ENCODE measurements at regions not wholly inside any gene's neighbourhood (a gene's known extent, or its start where the extent isn't known, plus 50 kb on each side); places are given as distances from the start of the nearest gene placed in this dataset.

DNA sequence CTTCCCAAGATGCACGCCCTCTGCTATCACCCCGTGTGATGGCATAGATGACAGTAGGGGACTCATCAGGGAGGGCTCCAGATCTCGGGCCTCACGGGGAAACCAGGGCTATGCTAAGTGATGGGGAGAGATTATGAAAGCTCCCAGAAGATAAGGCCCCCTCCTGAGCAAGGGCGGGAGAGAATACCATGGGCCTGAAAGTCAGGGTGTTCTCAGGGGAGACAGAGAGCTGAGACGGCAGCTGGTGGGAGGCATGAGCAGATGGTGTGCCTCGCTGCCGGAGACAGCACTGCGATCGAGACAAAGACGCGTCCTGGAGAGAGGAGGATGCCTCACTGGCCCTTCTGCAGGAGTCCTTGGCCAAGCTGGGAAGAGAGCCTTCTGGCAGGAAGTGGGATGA is 106.5 kb upstream of the ADPGK start:
- TF ChIP-seq, protein P1, sequence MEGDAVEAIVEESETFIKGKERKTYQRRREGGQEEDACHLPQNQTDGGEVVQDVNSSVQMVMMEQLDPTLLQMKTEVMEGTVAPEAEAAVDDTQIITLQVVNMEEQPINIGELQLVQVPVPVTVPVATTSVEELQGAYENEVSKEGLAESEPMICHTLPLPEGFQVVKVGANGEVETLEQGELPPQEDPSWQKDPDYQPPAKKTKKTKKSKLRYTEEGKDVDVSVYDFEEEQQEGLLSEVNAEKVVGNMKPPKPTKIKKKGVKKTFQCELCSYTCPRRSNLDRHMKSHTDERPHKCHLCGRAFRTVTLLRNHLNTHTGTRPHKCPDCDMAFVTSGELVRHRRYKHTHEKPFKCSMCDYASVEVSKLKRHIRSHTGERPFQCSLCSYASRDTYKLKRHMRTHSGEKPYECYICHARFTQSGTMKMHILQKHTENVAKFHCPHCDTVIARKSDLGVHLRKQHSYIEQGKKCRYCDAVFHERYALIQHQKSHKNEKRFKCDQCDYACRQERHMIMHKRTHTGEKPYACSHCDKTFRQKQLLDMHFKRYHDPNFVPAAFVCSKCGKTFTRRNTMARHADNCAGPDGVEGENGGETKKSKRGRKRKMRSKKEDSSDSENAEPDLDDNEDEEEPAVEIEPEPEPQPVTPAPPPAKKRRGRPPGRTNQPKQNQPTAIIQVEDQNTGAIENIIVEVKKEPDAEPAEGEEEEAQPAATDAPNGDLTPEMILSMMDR (IDR thresholded peaks at IDR 0.05), result no peak
- TF ChIP-seq POLR2A (IDR thresholded peaks at IDR 0.05), result no peak

DNA sequence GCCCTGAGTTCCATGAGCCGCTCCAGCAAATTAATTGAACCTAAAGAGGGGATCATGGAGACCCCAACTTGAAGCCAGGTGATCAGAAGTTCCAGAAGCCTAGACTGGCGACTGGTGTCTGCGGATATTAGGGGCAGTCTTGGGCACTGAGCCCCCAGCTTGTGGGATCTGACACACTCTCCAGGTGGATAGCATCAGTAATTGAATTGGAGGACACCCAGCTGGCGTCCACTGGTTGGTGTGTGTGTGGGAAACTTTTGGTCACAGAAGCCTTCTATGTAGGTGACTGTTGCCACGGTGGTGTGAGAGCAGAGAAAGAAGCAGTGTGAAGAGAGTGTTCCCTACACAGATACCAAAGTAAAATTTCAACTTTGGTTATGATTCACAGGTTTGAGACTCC is 106.0 kb upstream of the ADPGK start:
- no peak for TF ChIP-seq POLR2A (IDR thresholded peaks at IDR 0.05)
- TF ChIP-seq, protein P1 (IDR thresholded peaks at IDR 0.05), result no peak
- intact Hi-C loops (cut with DNase I), result no loop called here

More for the DNA sequence above, 106.5 kb upstream of the ADPGK start:
- Histone ChIP-seq H3K36me3 (replicated peaks in 1 of 2) (no peaks in the 10 kb centered on the region), H3K4me1 (replicated peaks in 1 of 2) (no peaks in the 10 kb centered on the region), H3K27me3 (no peaks in the 10 kb centered on the region), H3K27ac (no peak overlapping the region), H3K4me3 (no peak overlapping the region), H3K9me3 (replicated peaks in 1 of 3) (no peaks in the 10 kb centered on the region)
- intact Hi-C loops (cut with DNase I), result no loop called here
- DNase-seq, result no peak
- whole genome bisulfite sequencing, 4 donors, result 59 to 64% (median 62%) methylated on average over 12 of the region's 12 CpGs

GRCh38 chr15:72888811-72889210 is 105.3 kb upstream of the ADPGK start:
- intact Hi-C loops (cut with DNase I), result no loop called here
- Histone ChIP-seq H3K36me3 (replicated peaks in 1 of 2) (no peaks in the 10 kb centered on the region), H3K4me1 (replicated peaks in 1 of 2) (no peaks in the 10 kb centered on the region), H3K4me3 (no peak overlapping the region), H3K9me3 (replicated peaks in 1 of 3) (no peaks in the 10 kb centered on the region), H3K27ac (no peak overlapping the region), H3K27me3 (no peaks in the 10 kb centered on the region)
- DNase-seq, result no peak
- no peak for TF ChIP-seq POLR2A (IDR thresholded peaks at IDR 0.05)
- TF ChIP-seq, protein P1 (IDR thresholded peaks at IDR 0.05), result no peak
- WGBS, 4 donors, result 84 to 87% (median 85%) methylated on average over 7 of the region's 7 CpGs

More for the DNA sequence above, 106.0 kb upstream of the ADPGK start:
- Histone ChIP-seq H3K4me1 (replicated peaks in 1 of 2) (no peaks in the 10 kb centered on the region), H3K27me3 (no peaks in the 10 kb centered on the region), H3K9me3 (replicated peaks in 1 of 3) (no peaks in the 10 kb centered on the region), H3K36me3 (replicated peaks in 1 of 2) (no peaks in the 10 kb centered on the region), H3K27ac (no peak overlapping the region), H3K4me3 (no peak overlapping the region)
- WGBS, 4 donors, result 70 to 84% (median 81%) methylated on average over 5 of the region's 5 CpGs
- no peak for DNase-seq

DNA sequence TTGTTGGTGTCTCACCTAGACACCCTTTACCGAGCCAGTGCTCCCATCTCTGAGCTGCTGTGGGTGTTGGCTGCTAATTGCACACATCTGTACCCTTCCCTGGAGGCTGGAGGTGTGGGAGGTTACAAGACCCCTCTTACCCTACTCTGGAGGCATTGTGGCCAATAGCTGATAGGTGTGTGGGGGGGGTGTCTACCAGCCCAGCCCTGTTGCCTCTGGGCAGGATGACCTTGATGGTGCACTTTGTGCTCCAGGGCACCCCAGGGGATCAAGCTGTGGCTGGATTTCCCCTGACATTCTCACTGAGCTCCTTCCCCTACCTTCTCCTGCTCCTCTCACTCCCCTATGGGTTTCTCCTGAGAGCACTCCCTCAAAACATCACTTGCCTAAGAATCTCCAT is 104.7 kb upstream of the ADPGK start:
- TF ChIP-seq, protein P1 (IDR thresholded peaks at IDR 0.05), result no peak
- WGBS, 4 donors, result 67 to 88% (median 73%) methylated on average over 1 of the region's 1 CpG
- H3K4me3 ChIP-seq, result no peak overlapping the region
- H3K27ac ChIP-seq, result no peak overlapping the region
- H3K9me3 ChIP-seq (replicated peaks in 1 of 3), result no peaks in the 10 kb centered on the region
- no peaks in the 10 kb centered on the region for H3K36me3 ChIP-seq (replicated peaks in 1 of 2)
- no peak for DNase-seq
- intact Hi-C loops (cut with DNase I), result no loop called here
- no peaks in the 10 kb centered on the region for H3K27me3 ChIP-seq
- no peaks in the 10 kb centered on the region for H3K4me1 ChIP-seq (replicated peaks in 1 of 2)
